ENCODE measurements at regions not wholly inside any gene's neighbourhood (a gene's known extent, or its start where the extent isn't known, plus 50 kb on each side); places are given as distances from the start of the nearest gene placed in this dataset.

DNA sequence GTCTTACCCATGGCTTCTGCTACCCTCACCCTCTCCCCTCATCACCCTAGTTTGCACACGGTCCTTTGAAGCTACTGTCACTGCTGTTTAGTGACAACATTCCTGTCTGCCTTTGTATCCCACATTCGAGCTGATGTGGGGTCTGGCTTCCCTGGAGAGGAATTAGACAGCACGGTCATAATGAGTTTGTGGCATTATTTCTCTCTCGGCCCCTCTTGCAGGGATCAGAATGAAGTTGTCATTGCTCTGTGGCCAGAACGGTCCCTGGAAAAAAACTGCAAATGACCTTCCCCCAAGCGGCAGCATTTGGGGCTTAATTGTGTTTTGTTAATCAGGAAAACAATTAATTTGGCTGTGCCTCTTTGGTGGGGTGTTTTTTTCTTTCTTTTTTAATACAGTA is 317.2 kb upstream of the PODXL start:
- no TSS peak for BruUV-seq (replicated peaks)
- FAIRE-seq (no peak), DNase-seq (ENCODE audit: low read depth, low spot score) (no peak)
- Histone ChIP-seq H3K27ac (ENCODE audit: insufficient read depth, low read depth, low read length) (no peak overlapping the region), H3K4me3 (replicated peaks in 1 of 3; ENCODE audit: insufficient read depth in 1 of 3, low read depth in 1 of 3, low read length in 3 of 3) (no peak overlapping the region), H3K4me2 (ENCODE audit: insufficient read depth, low read length) (no peak overlapping the region), H2AFZ (ENCODE audit: low read depth, low read length) (no peak overlapping the region), H3K36me3 (ENCODE audit: control insufficient read depth in 2 of 2, extremely low read depth in 1 of 2, insufficient read depth in 2 of 2, low read length in 2 of 2) (no peaks in the 10 kb centered on the region), H3K4me1 (ENCODE audit: control insufficient read depth, extremely low read depth, insufficient read depth, low read length) (no peaks in the 10 kb centered on the region), H3K79me2 (ENCODE audit: control insufficient read depth, insufficient read depth, low read length) (no peaks in the 10 kb centered on the region), H4K20me1 (replicated peaks; ENCODE audit: control insufficient read depth, extremely low read depth, insufficient read depth, low read length) (no peaks in the 10 kb centered on the region), H3K9ac (replicated peaks; ENCODE audit: extremely low read depth, insufficient read depth, low read length) (no peak overlapping the region), H3K9me3 (replicated peaks; ENCODE audit: control insufficient read depth, insufficient read depth, low read length) (no peaks in the 10 kb centered on the region), H3K27me3 (ENCODE audit: control insufficient read depth in 2 of 2, insufficient read depth in 2 of 2, low read length in 2 of 2) (peaks cover 9 to 14% of the 10 kb centered on the region in 2 experiments), H3K9me1 (replicated peaks; ENCODE audit: control insufficient read depth, extremely low read depth, insufficient read depth, low read length) (no peaks in the 10 kb centered on the region)
- POLR2A ChIA-PET = no interaction called here
- intact Hi-C loops (cut with micrococcal nuclease) = no loop called here
- CTCF ChIA-PET = interaction anchor here (1.4 kb wide), 2 partner anchors 12 to 15 kb away, joined by 5 to 7 read pairs; no protein-coding TSS in a partner anchor
- TF ChIP-seq, protein P1, sequence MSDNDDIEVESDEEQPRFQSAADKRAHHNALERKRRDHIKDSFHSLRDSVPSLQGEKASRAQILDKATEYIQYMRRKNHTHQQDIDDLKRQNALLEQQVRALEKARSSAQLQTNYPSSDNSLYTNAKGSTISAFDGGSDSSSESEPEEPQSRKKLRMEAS (IDR thresholded peaks at IDR 0.05; ENCODE audit: insufficient read depth, insufficient read length) = no peak
- TF ChIP-seq FOS (IDR thresholded peaks at IDR 0.05; ENCODE audit: borderline replicate concordance, insufficient read depth, low read length) = no peak
- TF ChIP-seq JUN (IDR thresholded peaks at IDR 0.05; ENCODE audit: borderline replicate concordance, insufficient read depth, insufficient read length, low read depth) = no peak
- no peak for TF ChIP-seq POLR2A (IDR thresholded peaks at IDR 0.05; ENCODE audit: low read depth, low read length)
- no peak for TF ChIP-seq EZH2 (IDR thresholded peaks at IDR 0.05; ENCODE audit: borderline replicate concordance, low read depth, low read length, severe bottlenecking)
- TF ChIP-seq MYC (IDR thresholded peaks at IDR 0.05; ENCODE audit: low read depth, low read length) = no peak
- no peak for TF ChIP-seq GATA2 (IDR thresholded peaks at IDR 0.05; ENCODE audit: insufficient read depth, insufficient read length, low read depth, low read length)
- TF ChIP-seq, protein P2, sequence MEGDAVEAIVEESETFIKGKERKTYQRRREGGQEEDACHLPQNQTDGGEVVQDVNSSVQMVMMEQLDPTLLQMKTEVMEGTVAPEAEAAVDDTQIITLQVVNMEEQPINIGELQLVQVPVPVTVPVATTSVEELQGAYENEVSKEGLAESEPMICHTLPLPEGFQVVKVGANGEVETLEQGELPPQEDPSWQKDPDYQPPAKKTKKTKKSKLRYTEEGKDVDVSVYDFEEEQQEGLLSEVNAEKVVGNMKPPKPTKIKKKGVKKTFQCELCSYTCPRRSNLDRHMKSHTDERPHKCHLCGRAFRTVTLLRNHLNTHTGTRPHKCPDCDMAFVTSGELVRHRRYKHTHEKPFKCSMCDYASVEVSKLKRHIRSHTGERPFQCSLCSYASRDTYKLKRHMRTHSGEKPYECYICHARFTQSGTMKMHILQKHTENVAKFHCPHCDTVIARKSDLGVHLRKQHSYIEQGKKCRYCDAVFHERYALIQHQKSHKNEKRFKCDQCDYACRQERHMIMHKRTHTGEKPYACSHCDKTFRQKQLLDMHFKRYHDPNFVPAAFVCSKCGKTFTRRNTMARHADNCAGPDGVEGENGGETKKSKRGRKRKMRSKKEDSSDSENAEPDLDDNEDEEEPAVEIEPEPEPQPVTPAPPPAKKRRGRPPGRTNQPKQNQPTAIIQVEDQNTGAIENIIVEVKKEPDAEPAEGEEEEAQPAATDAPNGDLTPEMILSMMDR (IDR thresholded peaks at IDR 0.05; ENCODE audit: extremely low read depth in 1 of 2, insufficient read depth in 1 of 2, low read depth in 1 of 2, low read length in 2 of 2) = no peak
- TF ChIP-seq POLR2AphosphoS5 (IDR thresholded peaks at IDR 0.05; ENCODE audit: insufficient read depth, low read depth, low read length) = no peak
- dilution Hi-C loops (cut with MboI; ENCODE audit: extremely low pct_ligation_motif_present, low sequenced_read_pairs) = no loop called here
